ENCODE measurements at regions not wholly inside any gene's neighbourhood (a gene's known extent, or its start where the extent isn't known, plus 50 kb on each side); places are given as distances from the start of the nearest gene placed in this dataset.
A peak's percentile ranks its signal among the peaks of the same experiment; 100 is the strongest.

DNA sequence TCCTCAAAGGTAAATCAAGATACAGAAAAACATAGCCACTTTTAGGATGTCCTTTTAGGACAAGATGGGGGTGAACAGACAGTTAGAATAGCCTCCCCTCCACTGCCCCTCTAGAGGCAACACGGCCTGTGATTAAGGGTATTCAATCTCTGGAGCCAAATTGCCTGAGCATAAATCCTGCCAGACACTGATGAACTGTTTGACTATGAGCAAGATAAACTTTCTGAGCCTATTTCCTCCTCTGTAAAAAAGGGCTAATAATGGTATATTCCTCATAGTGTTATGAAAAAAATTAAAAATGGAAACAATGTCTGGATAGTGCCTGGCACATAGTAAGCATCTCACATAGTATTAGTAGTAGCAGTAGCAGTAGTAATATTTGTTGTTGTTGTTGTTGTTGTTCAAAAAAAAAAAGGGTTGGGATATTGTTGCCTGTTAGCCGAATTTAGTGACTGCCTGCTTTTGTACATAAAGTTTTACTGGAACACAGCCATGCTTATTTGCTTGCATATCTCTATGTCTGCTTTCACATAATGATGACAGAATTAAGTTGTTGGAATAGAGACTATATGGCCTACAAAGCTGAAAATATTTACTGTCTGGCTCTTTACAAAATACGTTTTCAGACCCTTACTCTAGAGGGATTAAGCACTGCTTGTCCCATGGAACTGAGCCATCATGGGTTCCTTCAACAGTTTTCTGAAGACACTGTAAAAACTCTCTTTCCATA, 536.3 kb downstream of the TLE4 start:
- DNase-seq = no peak

- no peak for DNase-seq
Observed at GRCh38 chr9:80097476-80097875, 525.7 kb downstream of the TLE4 start.

GRCh38 chr9:80094176-80094771, 522.5 kb downstream of the TLE4 start:
- no peak for DNase-seq

GRCh38 chr9:80093695-80094094, 521.9 kb downstream of the TLE4 start:
- DNase-seq = no peak

GRCh38 chr9:80091526-80091925, 519.8 kb downstream of the TLE4 start:
- no peak for DNase-seq

DNA sequence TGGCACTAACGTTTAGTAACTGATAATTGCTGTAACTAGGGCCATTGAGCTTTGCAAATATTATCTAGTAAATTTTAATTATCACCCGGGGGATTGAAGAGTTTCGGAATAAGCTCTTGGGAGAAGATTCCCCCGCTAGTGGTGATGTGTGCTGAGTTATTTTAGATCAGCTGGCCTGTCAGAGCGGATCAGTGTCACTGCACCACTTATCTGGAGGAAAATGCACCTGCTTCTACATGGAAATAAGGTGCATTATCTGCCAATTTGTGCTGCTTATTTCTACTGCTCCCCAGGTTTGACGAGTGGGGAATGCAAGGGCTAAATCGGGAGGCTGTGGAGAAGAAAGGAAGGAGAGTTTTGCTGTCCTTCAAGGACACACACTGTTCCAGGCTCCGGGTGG, 518.6 kb downstream of the TLE4 start:
- DNase-seq = peak in 2 of 14 donors; percentile 2 to 93

- no peak for DNase-seq
Observed at GRCh38 chr9:80086822-80087345, 515.1 kb downstream of the TLE4 start.

GRCh38 chr9:80086386-80086785, 514.6 kb downstream of the TLE4 start:
- DNase-seq = no peak

- no peak for DNase-seq
Observed at GRCh38 chr9:80085668-80086067, 513.9 kb downstream of the TLE4 start.

GRCh38 chr9:80082213-80082612, 510.4 kb downstream of the TLE4 start:
- no peak for DNase-seq

GRCh38 chr9:80078826-80079225, 507.1 kb downstream of the TLE4 start:
- no peak for DNase-seq

DNA sequence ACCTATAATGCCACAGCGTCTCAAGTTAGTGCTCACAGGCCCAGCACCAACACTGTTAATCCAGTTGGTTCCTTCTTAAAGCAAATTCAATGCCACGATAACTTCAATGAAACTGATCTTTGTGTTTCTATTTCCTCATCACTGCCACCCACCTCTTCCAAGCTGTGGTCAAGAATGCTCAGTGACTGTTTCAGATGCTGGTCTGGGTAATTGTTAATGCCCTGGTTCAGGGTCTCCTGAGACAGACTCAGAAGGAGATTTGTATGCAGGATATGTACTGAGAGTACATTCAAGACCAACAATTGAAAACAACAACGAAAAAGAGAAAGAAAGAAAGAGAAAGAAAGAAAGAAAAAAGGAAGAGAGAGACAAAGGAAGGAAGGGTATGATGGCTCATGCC, 505.3 kb downstream of the TLE4 start:
- no peak for DNase-seq

GRCh38 chr9:80076162-80076561, 504.4 kb downstream of the TLE4 start:
- DNase-seq = no peak

DNA sequence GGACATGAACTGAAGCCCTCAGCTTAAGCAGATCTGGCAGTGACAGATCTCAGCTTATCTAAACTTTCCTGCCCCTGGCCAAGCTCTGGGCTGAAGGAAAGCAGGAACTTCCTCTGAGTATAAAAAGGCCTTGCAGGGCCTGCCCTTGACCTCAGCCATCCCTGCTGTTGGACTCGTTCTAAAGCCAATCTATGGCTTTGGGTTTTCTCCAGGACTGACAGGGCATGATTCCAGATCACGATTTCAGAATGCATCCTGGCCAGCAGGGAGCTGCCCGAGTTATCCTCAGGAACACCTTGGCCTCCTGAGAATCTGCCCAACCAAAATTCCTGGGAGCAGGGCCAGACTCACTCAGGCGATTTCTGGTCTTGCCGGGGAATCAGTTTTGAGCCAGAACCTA, 502.7 kb downstream of the TLE4 start:
- DNase-seq = peak in 5 of 14 donors; percentile 1 to 98 (median 37)

DNA sequence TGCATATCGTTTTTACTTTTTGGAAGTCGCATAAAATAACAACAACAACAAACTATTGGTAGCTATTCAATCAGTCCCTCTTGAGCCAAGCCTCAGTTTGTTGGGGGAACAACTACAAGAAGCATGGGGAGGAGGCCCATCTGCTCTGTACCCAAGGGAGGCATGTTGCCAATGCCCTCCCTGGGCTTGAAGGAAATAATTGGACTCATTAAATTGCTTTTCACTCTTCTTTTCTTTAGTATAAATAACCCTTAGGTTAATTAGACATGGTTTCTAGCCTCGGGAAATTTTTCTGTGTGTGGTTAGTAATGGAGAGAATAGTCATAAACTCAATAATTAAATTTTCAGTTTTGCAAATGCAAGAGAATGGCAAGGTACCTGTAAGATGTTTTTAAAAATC, 500.7 kb downstream of the TLE4 start:
- DNase-seq = peak in 1 of 14 donors; percentile 76

DNA sequence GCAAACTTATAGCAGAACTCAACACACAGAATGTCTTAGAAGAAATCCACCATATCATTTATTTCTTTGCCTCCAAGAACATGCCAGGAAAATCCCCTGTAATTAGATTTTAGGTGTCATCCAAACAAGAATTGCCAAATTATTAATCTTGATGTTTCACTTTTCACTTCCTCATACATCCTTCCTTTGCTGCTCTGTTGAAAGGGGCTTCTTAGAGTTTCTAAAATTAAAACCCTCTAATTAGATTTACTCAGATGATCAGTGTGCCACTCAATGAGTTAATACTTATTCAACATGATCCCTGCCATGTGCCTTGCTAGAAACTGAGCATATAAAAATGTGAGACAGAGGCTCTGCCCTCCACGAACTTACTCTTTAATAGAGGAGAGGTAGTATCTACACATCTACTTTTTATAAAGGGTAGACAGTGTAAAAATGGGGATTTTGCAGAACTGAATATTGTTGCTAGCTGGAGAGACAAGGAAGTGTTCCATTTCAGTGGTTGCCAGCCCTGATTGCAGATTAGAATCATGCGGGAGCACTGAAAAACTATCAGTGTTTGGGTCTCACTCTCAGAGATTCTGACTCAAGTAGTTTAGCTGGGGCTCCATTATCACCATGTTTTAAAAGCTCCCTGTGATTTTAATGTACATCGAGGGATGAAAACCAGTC, 498.4 kb downstream of the TLE4 start:
- no peak for DNase-seq

DNA sequence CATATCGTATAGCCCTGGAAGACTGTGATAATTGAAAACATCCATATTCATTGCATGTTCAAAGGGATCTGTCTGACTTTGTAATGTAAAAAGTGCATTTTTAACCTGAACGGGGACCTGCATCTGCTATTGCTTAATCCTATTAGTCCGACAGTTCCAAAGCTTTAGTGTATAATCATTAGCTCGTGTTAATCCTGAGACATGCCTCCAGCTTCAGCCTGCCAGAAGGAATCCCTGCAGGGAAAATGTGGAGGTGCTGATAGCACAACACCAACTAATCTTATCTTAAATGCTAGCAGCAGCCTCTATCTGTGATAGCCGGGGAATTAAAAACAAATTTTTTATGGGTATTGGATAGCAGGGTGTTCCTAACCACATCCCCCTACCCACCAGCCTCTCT, 495.2 kb downstream of the TLE4 start:
- DNase-seq = peak in 1 of 14 donors; percentile 5

DNA sequence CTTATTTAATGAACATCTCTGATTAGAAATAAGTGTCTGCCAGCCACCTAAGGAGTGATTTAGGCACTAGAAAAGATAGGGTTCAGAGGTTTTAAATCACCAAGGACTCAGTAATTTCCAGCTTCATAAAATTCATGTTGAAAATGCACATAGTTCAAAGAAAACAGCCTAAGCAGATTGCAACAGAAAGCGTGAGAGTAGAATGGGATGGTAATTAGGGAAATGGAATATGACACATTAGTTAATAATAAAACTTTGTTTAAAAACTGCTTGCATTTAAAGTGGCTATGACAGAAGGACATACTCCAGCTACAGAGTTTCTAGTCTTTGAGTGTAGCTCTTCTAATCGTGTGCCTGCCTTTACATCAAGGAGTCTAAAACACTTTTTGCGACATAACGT, 490.8 kb downstream of the TLE4 start:
- no peak for DNase-seq

- DNase-seq = no peak
Observed at GRCh38 chr9:80061940-80062339, 490.2 kb downstream of the TLE4 start.

DNA sequence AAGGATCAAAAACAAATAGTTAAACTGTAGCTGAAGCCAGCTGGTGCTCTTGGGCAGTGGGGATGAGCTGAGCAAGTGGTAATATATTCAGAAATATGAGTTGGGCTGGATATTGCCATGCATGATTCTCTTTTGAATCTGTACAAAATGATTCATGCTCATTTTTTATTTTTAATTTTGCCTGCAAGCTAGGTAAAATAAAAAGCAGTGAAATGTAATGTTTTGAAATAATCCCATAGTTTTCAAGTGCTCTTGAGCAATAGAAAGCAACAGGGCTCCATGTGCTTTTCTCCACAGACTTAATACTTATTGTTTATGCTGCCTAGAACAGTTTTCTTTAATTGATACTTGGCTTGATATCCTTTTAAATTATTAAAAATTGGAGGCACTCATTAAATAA, 489.3 kb downstream of the TLE4 start:
- no peak for DNase-seq

- no peak for DNase-seq
Observed at GRCh38 chr9:80059979-80060378, 488.2 kb downstream of the TLE4 start.

DNA sequence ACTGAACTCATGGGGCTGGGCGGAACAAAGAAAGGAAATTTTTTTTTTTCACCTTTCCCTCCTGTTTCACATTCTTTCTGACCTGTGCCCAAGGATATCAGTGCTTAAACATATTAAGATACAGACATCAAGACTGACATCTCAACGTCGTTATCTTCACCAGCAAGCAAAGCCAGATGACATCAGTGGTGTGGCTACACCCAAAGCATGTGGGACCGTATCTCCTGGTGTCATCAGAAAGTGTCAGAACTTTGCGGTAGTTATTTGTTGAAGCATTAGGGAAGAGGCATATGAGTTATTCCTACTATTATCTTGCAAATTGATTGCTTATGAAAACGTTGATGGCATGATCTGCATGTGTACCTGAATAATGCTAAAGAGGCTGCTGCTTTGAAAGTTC, 487.4 kb downstream of the TLE4 start:
- DNase-seq = no peak

- DNase-seq = no peak
Observed at GRCh38 chr9:80052830-80053229, 481.1 kb downstream of the TLE4 start.

All from C1 segment of cervical spinal cord (tissue), 14 donors.